GM19240 (cell line): ENCODE measurements at regions not wholly inside any gene's neighbourhood (a gene's known extent, or its start where the extent isn't known, plus 50 kb on each side); places are given as distances from the start of the nearest gene placed in this dataset.

ENCODE experiments used
- DNase-seq: peaks from one replicate; pipeline ENCODE4 v3.0.0; 2011; ENCODE audit warnings: low spot score; ENCODE audit not compliant: insufficient read length

DNA sequence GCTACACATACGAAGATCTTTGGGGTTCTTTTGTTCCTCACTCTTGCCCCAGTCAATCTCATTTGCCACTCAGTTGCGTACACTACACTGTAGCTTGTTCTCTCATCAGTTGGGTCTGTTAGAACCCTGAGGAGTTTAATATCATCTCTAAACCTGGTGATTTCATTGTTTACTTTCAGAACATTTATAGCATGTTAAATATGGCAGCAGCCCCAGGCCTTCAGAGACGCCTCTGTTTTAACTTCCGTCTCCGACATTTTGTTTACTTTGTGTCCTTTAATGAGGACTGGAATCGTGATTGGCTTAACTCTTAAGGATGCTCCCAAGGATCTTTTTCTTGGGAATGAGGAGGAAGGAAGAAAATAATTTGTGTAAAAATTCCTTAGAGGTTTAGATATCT lies 510.1 kb downstream of the NR2F1-AS1 start:
- no peak for DNase-seq

DNA sequence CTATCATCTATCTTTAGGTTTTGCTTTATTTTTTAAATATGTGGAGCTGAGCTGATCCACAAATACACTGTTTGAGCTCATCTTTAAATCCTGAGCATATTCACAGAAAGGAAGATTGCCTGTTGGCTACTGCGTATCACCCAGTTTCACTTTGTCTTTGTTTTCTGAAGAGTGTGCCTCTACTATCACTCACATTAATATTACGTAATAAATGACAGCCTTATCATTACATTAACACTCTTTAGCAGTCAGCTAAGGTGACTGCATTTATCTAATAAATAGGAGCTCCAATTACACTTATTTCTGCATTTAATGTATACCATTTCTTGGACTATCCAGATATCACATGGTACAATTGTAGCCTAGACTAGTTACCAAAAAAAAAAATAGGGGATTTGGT lies 511.7 kb downstream of the NR2F1-AS1 start:
- DNase-seq: no peak

DNA sequence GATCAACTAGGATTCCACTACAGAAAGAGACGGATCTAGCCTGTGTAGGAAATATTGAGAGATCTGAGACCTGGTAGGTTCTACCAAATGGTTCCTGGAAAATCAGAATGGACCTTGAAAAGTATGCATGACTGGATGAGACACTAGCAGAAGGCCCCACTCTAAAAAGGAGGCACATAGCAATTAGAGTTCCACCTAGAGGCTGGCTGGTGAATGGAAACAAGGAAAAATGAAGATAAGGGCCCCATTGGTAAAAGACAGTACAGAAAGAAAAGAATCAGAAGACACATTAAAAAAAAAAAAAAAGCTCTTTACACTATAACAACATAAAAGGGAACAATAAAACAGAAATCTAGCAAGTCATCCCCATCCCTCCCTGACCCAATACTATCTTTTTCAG lies 518.5 kb downstream of the NR2F1-AS1 start:
- no peak for DNase-seq

DNA sequence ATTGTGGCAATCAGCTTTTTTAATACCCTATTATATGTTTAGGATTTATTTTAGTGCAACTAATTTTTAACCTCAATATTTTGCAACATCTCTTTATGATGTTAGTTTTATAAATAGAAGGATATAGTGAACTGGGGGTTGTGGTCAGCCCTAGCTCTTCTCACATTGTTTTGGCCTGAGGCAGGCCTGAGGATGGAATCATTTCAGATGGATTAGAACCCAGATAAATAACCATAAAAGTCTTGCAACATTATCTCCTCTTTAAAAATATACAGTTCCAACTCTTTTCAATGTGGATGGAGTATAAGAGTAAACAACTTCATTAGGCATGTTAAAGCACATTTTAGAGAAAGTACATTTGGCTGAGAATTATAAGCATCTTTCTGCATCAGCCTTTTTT lies 522.7 kb downstream of the NR2F1-AS1 start:
- DNase-seq: no peak

DNA sequence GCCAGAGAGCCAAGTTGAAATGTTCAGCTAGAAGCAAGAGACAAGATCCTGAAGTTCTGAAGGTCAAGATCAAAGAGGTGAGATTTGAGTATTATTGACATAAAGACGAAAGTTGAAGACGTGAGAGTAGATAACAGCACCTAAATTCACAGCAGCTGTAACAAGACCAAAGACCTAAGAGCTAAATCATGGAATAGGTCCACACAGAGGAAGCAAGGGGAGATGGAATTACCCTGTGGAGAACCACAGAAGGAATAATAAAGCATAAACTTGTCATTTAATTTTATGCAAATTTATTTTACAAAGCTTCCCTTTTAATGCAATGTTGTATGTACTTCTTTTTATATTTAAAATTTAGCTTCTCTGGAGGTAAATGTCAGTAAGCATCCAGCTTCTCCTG lies 523.7 kb downstream of the NR2F1-AS1 start:
- DNase-seq: no peak

DNA sequence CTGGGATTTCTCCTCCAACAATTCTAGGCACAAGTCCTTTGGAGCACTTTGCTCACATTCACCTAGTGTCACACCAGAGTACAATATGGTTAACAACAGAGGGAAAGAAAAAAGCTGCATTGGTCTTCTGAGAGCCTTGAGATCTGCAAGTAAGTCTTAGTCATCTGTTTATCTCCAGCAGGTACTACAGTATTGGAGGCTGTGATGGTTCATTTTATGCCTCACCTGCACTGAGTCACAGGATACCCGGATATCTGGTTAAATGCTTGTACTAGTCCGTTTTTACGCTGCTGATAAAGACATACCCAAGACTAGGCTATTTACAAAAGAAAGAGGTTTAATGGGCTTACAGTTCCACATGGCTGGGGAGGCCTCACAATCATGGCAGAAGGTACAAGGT lies 525.0 kb downstream of the NR2F1-AS1 start:
- no peak for DNase-seq

DNA sequence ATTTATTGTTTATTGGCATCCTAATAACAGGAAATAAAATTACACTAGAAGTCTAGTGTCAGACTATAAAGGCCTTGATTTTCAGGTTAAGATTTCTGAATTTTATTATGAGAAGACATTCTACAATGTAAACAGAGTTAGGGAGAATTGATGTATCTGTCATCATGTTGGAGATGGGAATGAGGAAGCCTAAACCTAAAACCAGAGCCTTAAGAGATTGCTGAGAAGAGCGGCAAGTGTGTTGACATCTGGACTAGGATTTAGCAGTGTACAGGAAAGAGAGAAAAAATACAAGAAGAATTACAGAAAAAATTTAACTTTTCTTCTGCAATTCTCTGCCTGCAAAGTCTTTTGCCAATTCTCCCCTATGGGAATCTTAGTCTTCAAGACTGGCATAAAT lies 525.5 kb downstream of the NR2F1-AS1 start:
- no peak for DNase-seq

DNA sequence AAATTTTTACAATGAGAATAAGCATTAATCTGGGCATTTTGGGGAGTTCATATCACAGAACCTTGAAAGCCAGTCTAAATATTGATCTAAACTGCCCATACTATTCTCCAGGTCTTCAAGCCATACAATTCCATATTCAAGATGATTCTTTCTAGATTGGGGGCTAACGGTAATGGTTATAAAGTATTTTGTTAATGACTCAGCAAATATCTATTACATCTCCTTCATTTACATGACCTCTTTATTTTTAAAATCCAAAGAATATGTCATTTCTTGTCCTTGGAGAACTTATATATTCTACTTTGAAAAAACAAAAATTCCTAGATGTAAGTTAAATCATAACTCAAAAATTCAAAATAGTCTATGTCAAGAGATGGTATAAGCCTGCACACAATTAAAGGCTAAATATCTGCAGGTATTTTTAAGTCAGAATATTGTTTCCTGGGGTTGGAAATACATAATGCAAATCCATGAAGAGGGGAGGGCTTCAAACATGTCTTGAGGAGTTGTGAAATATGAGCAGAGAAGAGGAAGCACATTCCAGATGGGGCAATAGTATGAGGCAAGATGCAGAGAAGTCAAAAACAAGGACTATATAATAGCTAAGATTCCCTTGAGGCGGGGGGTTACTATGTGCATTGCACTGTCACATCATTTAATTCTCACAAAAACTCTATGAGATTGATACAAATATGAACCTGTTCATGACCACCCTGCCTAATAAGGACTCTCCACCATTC lies 526.4 kb downstream of the NR2F1-AS1 start:
- no peak for DNase-seq

DNA sequence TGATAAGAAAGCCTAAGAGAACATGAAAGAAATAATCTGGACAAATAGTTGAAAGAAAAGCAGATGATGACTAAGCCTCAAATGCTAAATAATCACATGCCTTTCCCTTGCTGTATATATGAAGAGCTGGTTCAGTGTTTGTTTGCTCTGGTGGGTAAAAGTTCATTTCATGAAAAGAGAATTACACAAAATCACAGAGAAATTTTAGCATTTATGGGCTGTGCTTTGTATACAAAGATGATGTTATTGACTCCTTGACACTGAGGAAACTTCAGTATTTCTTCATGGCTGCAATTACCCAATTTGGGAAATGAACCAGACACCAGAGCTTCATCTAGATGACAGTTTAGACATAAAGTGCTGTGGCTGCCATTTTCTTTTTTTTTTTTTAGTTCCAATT lies 527.2 kb downstream of the NR2F1-AS1 start:
- DNase-seq: no peak

DNA sequence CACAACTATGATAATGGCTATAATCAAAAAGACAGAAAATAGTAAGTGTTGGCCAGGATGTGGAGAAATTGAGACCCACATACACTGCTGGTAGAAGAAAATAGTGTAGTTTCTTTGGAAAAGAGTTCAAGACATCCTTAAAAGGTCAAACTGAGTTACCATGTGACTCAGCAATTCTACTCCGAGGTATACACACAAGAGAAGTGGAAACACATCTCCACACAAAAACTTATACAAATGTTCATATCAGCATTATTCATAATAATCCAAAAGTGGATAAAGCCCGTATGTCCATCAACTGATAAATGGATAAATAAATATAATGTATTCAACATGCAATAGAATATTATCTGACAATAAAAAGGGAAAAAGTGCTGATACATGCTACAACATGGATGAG lies 532.2 kb downstream of the NR2F1-AS1 start:
- DNase-seq: no peak

DNA sequence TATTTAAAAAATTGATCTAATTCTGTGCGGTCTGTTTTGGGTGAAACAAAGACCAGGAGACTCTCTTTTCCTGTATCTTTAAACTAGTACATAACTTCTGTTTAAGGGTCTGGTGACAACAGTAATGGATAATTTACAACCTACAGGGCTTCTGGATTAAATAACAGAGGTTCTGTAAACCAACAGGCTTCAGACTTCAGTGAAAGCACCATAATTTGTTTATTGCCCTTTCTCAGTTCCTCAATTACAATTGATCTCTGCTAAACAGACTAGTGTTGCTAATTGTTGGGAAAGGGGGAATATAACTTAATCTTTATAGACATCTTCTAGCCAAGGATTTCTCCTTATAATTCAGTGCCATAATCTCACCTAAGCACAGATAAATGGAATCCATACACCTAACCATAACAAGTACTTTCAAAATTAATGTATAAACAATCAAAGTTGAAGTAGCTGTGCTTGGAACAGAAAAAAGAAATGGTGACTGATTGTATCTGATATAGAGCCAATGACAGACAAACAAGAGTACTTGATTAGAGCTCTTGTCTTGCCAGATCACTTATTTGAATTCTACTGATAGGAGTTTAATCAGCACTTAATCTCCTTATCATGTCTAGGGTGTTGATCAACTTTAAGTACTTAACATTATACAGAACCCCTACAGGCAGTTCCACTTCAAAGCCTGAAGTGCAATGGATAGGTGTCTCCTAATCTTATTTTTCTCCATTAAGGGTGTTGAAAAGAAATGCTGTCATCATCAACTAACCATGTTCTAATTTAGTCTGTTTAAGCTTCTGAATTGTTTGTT lies 536.0 kb downstream of the NR2F1-AS1 start:
- no peak for DNase-seq

DNA sequence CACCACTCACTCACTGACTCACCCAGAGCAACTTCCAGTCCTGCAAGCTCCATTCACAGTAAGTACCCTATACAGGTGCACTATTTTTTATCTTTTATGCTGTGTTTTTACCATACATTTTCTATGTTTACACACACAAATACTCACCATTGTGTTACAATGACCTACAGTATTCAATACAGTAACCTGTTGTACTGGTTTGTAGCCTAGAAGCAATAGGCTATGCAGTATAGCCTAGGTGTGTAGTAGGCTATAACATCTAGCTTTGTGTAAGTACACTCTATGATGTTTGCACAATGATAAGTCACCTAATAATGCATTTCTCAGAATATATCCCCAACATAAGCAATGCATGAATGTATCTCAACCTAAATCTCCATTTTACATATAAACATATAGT lies 541.1 kb downstream of the NR2F1-AS1 start:
- DNase-seq: no peak

DNA sequence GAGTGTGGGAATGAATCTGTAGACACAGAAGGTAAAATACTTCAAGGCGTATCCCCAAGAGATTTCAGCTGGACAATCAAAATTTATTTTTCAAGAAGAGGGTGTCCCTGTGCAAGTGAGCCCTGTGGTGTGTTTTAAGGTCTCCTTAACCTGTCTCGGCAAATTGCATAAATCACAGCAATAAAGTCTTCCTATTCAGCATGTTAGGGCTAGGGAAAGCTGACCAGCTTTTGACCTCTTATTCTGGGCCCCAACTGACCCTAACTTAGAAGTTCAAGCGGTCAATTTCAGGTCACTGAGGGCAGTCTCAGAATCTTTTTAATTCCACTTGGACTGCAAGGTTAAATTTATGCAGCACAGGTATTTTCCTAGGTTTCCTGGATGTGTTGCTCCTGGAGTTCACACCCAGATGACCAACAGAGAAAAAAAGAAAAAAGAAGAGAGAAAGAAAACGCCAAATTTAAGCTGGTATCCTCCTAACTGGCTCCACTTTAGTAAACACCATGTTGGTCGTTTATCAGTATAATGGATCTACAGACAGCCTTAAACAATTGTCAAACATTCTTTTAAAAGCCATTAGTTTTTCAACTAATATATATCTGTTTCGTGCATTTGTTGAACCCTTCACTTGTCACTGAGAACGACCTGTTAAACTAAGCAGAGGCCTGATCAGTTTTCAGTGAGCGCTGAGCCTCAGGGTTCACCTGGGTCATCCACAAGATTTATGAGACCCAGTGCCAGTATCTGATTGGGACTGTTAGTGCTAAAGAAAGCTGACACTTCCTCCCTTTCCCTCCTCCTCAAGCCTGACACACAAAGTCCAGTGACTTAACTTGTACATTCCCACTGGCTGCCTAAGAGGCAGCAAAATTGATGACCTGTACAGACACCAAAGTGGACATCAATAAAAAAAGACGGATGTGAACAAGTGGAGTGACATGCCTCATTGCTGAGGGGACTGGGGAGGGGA lies 546.1 kb downstream of the NR2F1-AS1 start:
- no peak for DNase-seq

DNA sequence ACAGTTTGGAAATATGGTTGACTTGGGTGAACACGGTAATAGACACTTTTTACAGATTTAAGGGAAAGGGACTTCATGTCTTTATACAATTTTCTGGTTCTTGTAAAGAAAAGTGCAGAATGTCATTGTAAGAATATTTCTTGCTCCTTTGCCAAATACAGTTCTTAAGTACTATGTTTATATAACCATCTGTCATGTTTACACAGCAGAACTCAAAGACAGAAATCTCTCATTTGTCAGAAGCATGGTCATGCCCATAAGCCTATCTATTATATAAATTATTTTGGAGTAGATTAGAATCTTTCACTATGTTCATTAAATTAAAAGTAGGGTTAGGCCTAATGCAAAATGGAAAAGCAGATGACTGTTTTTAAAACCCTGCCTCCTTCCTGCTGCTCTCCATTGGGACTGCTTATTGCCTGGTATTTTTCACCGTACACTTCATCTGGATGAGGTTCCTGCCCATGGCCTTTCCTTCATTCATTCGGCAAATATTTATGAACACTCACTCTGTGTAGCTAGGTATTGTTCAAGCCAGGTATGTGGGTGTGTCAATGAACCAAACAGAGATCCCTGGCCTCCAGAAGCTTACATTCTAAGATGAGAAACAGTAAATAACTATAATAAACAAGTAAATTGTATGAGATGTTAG lies 558.1 kb downstream of the NR2F1-AS1 start:
- no peak for DNase-seq

DNA sequence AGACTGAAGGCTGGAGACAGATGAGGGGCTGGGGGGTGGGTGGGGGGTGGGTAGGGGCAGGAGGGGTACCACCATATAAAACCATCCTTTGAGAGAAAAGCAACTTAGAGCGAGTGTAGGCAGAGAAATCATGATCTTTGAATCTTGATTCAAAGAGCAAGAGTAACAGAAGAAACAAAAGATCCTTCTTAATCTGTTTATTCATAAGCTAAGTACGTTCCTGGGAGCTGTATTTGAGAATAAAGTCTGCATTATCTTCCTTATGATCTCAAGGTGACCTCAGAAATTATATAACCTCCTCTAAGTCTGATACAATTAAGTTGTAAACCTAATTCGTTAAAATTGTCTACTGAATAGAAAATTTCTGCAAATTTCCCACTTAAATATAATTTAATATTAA lies 558.8 kb downstream of the NR2F1-AS1 start:
- no peak for DNase-seq

DNA sequence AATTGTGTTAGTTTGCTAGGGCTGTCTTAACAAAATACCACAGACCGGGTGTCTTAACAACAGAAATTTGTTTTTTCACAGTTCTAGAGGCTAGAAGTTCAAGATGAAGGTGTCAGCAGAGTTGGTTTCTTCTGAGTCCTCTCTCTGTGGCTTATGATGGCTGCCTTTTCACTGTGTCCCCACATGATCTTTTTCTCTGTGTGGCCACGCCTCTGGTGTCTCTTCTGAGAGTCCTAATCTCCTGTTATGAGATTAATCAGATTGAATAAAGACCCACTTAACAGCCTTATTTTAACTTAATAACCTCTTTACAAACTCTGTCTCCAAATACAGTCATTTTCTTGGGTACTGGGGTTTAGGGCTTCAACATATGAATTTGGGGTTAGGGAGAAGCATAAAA lies 561.1 kb downstream of the NR2F1-AS1 start:
- DNase-seq: no peak

DNA sequence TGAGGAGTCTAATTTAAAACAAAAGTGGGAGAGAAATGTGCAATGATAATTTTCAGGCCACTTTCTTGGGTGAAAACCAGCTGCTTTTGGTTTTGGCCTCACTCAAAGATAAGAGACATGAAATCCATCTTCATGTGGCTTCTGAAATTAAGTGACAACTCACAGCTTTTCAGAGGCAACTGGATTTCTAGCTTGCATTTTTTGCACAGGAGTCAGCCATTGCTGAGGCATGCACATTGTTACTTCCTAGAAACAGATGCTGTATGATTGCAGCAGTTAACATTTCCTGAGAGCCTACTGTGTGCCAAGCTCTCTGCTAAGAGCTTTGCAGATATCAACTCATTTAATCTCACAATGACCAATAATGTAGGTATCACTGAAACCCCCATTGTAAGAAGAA lies 562.6 kb downstream of the NR2F1-AS1 start:
- no peak for DNase-seq

DNA sequence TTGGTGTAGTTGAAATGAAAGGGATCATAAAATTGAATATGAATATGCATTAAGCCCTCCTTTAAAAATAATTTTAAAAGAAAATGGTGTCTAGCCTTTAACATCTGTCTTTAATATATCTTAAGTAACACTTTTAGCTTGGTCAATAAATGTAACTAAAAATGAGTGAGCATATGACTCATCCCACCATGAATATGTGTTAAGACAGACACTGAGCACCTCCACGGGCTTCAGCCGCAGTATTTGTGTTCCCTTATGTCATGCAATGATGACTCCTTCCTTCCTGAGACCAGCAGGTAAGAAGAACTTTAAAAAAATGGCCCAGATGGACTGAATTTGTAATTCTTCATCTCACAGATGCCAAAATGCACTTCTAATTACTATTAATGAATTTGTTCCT lies 563.2 kb downstream of the NR2F1-AS1 start:
- no peak for DNase-seq

DNA sequence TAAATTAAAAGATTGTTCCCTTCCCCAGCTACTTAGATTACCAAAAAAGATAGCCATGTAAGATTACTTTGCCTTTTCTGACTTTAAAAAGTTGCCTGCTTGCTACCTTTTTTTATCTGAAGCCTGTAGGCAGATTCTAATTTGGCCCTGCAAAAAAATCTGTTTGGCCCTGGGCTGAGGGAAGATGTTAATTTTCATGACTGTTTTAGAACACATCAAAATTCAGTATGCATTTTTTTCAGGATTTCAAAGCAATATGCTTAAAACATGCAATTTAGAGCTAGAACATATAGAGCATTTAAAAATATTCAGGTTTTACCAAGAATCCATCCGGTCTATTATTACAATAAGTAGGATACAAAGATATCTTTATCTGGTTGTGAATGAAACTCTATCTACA lies 563.6 kb downstream of the NR2F1-AS1 start:
- DNase-seq: no peak

DNA sequence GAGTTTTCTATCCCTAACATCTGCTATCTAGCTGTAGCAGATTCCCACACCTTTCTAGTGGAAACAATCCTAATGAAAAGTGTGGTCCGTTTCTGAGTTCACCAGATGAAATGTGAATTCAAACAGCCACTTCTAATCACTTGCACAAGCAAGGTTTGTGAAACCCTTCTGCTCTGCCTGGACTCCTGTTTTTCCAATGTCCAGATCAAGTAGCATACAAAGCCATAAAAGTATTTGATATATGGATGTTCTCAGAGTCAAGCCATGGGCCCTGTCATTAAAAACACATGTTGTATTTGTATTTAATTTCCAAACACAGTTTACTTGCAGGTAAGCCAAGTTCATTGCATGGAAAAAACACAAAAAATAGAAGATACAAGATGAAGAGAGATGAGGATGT lies 570.4 kb downstream of the NR2F1-AS1 start:
- DNase-seq: no peak

DNA sequence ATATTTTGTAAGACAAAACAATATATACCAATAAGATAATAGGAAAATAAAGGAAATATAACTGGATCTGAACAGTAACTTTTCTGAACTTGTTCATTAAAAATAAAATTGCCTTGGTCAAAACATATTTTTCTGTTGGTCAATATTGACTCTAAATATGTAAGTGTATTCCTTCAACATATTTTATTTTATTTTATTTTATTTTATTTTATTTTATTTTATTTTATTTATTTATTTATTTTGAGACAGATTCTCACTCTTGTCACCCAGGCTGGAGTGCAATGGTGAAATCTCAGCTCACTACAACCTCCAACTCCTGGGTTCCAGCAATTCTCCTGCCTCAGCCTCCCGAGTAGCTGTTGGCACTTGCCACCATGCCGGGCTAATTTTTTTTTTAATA lies 571.0 kb downstream of the NR2F1-AS1 start:
- DNase-seq: no peak
